Smooth muscle cell (in vitro differentiated cells): ENCODE measurements at regions not wholly inside any gene's neighbourhood (a gene's known extent, or its start where the extent isn't known, plus 50 kb on each side); places are given as distances from the start of the nearest gene placed in this dataset.

Experiments
- DNase-seq: peaks from one replicate; lab custom pipeline; 2025; ENCODE audit not compliant: unreplicated experiment; lab: John Stamatoyannopoulos, UW
- H2AFZ ChIP-seq: fragments of 200-600 bp; sonication (generic); 2 replicates; pipeline ENCODE4 v1.6.0; 2016; ENCODE audit warnings: antibody characterized with exemption, low read depth, mild to moderate bottlenecking
- H3F3A ChIP-seq: fragments of 200-600 bp; sonication (generic); 2 replicates; pipeline ENCODE4 v1.6.0; 2017; ENCODE audit warnings: antibody characterized with exemption, low read depth
- H3K27ac ChIP-seq: fragments of 200-600 bp; sonication (generic); 2 replicates; pipeline ENCODE4 v1.5.1; 2016; ENCODE audit warnings: low read depth, mild to moderate bottlenecking
- H3K27me3 ChIP-seq: fragments of 200-600 bp; sonication (generic); 2 replicates; pipeline ENCODE4 v1.6.1; 2016; ENCODE audit warnings: low read depth, mild to moderate bottlenecking
- H3K36me3 ChIP-seq: fragments of 200-600 bp; sonication (generic); 2 replicates; pipeline ENCODE4 v1.5.1; 2016; ENCODE audit warnings: low read depth
- H3K4me1 ChIP-seq: fragments of 200-600 bp; sonication (generic); 2 replicates; pipeline ENCODE4 v1.5.1; 2016; ENCODE audit warnings: low read depth
- H3K4me2 ChIP-seq: fragments of 200-600 bp; sonication (generic); 2 replicates; pipeline ENCODE4 v1.6.0; 2016; ENCODE audit warnings: mild to moderate bottlenecking
- H3K4me3 ChIP-seq: fragments of 200-600 bp; sonication (generic); 2 replicates; pipeline ENCODE4 v1.5.1; 2016; ENCODE audit warnings: mild to moderate bottlenecking
- H3K79me2 ChIP-seq: fragments of 200-600 bp; sonication (generic); 2 replicates; pipeline ENCODE4 v1.6.0; 2016; ENCODE audit warnings: low read depth, mild to moderate bottlenecking
- H3K9ac ChIP-seq: fragments of 200-600 bp; sonication (generic); 2 replicates; pipeline ENCODE4 v1.6.0; 2016; ENCODE audit warnings: low read depth
- H3K9me3 ChIP-seq: fragments of 200-600 bp; sonication (generic); replicated peaks from 2 replicates; pipeline ENCODE4 v1.5.1; 2016; ENCODE audit warnings: low read depth
- H4K20me1 ChIP-seq: fragments of 200-600 bp; sonication (generic); 2 replicates; pipeline ENCODE4 v1.6.0; 2016; ENCODE audit warnings: low read depth
- whole genome bisulfite sequencing: methylation state at CpG from one replicate; pipeline ENCODE4 v1.1.7; 2016; ENCODE audit warnings: low lambda C conversion rate; 5-methylcytosine and 5-hydroxymethylcytosine counted together
- TF ChIP-seq, protein P1 (sequence below): fragments of 200-600 bp; sonication (generic); IDR thresholded peaks from 2 replicates; pipeline ENCODE4 v1.5.1; 2017; ENCODE audit warnings: borderline replicate concordance, mild to moderate bottlenecking, antibody characterized with exemption; ENCODE audit not compliant: insufficient read depth, poor library complexity, severe bottlenecking

DNA sequence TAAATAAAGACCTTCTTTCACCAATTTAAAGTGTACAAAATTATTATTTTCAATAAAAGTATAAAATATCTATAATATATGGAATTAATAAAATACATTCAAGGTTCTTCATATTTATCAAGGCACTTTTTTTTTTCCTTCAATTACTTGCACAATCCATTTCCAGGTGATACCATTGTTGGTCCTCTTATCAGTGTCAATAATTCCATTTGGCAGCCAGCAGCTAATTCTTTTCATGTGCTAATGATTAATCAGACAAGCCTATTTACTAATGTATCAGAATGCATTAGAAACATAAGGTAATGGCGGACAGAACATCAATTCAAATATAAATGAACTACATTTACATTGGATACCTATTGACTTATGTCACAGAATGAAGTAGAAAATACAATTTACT, 622.2 kb downstream of the TOX3 start:
- WGBS: 91% methylated on average over 1 of the region's 1 CpG
- H3K4me2 ChIP-seq: no peak overlapping the region
- no peaks in the 10 kb centered on the region for H3K9me3 ChIP-seq
- TF ChIP-seq, protein P1, sequence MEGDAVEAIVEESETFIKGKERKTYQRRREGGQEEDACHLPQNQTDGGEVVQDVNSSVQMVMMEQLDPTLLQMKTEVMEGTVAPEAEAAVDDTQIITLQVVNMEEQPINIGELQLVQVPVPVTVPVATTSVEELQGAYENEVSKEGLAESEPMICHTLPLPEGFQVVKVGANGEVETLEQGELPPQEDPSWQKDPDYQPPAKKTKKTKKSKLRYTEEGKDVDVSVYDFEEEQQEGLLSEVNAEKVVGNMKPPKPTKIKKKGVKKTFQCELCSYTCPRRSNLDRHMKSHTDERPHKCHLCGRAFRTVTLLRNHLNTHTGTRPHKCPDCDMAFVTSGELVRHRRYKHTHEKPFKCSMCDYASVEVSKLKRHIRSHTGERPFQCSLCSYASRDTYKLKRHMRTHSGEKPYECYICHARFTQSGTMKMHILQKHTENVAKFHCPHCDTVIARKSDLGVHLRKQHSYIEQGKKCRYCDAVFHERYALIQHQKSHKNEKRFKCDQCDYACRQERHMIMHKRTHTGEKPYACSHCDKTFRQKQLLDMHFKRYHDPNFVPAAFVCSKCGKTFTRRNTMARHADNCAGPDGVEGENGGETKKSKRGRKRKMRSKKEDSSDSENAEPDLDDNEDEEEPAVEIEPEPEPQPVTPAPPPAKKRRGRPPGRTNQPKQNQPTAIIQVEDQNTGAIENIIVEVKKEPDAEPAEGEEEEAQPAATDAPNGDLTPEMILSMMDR: no peak
- no peaks in the 10 kb centered on the region for H3K79me2 ChIP-seq
- H3K27ac ChIP-seq: no peak overlapping the region
- H2AFZ ChIP-seq: no peak overlapping the region
- no peaks in the 10 kb centered on the region for H4K20me1 ChIP-seq
- peaks cover 10% of the 10 kb centered on the region for H3K27me3 ChIP-seq
- no peaks in the 10 kb centered on the region for H3K36me3 ChIP-seq
- no peak overlapping the region for H3K9ac ChIP-seq
- no peaks in the 10 kb centered on the region for H3K4me1 ChIP-seq
- no peaks in the 10 kb centered on the region for H3F3A ChIP-seq
- H3K4me3 ChIP-seq: no peak overlapping the region
- DNase-seq: no peak

DNA sequence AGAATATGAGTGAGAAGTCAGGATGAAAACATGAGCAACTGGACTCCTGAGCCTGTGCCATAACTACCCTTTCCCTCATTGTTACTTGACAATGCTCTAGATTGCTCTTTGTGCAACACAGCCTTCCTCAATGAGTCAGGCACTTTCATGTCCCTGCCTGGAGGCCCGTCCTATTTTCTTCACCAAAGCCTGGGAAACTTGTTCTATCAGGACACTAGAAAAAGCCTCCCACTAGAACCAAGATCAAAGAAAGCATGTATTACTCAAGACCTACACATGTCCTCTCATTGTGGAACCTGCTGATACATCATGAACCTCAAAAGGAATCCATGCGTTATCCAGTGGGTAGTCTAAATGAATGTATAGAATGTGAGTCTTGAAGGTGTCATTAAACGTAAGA, 624.5 kb downstream of the TOX3 start:
- H3K4me3 ChIP-seq: no peak overlapping the region
- H3K4me1 ChIP-seq: no peaks in the 10 kb centered on the region
- H3K9ac ChIP-seq: no peak overlapping the region
- no peak overlapping the region for H3K4me2 ChIP-seq
- no peak overlapping the region for H2AFZ ChIP-seq
- 73% methylated on average over 3 of the region's 3 CpGs for WGBS
- no peak overlapping the region for H3K27ac ChIP-seq
- TF ChIP-seq, protein P1: no peak
- H3F3A ChIP-seq: no peaks in the 10 kb centered on the region
- H3K27me3 ChIP-seq: peaks cover 10% of the 10 kb centered on the region
- H3K36me3 ChIP-seq: no peaks in the 10 kb centered on the region
- H3K79me2 ChIP-seq: no peaks in the 10 kb centered on the region
- H3K9me3 ChIP-seq: no peaks in the 10 kb centered on the region
- DNase-seq: no peak
- H4K20me1 ChIP-seq: no peaks in the 10 kb centered on the region

DNA sequence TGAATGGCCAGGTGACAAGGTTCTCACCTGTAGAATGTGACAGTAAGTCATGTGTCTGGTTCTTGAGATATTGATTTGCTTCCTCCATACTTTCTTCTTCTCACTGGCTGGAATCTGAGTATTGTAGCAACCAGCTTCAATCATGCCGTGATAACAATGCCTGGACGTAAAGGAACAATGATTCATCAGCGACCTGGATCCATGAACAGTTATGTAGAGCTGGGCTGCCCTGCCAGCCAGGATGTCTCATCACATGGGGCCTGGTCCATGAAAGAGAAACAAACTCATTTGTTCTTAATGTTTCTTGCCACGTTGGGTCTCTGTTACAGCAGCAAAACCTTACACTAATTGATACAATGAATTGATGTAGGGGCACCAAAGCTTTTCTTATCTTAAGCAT, 627.2 kb downstream of the TOX3 start:
- no peak overlapping the region for H3K4me3 ChIP-seq
- H3K27ac ChIP-seq: no peak overlapping the region
- no peaks in the 10 kb centered on the region for H3K4me1 ChIP-seq
- TF ChIP-seq, protein P1: no peak
- no peaks in the 10 kb centered on the region for H3F3A ChIP-seq
- no peak overlapping the region for H3K9ac ChIP-seq
- no peaks in the 10 kb centered on the region for H3K9me3 ChIP-seq
- H3K4me2 ChIP-seq: no peak overlapping the region
- no peak overlapping the region for H2AFZ ChIP-seq
- 86% methylated on average over 4 of the region's 4 CpGs for WGBS
- H3K27me3 ChIP-seq: peaks cover 5% of the 10 kb centered on the region
- no peak for DNase-seq
- H3K79me2 ChIP-seq: no peaks in the 10 kb centered on the region
- no peaks in the 10 kb centered on the region for H4K20me1 ChIP-seq
- no peaks in the 10 kb centered on the region for H3K36me3 ChIP-seq

DNA sequence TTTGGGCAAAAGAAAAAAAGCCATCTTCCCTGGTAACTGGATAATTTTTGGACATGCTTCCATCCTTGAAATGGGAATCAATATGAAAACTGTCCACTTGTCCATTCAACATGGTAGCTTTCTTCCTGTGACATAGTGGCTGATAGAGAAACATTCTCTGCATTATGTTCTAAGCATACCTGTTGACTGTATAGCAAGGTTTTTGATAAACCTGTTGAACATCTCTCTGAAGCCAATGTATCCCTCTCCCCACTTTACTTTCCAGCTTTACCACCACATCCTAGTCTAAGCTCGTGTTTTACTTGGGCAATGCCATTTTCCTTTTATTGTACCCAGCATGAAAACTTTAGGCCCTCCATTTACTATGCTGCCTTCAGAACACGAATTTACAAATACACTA, 630.1 kb downstream of the TOX3 start:
- TF ChIP-seq, protein P1: no peak
- Histone ChIP-seq H2AFZ (no peak overlapping the region), H3K36me3 (no peaks in the 10 kb centered on the region), H3K79me2 (no peaks in the 10 kb centered on the region), H3K9ac (no peak overlapping the region), H3K27me3 (no peaks in the 10 kb centered on the region), H3F3A (no peaks in the 10 kb centered on the region), H3K4me1 (no peaks in the 10 kb centered on the region), H4K20me1 (no peaks in the 10 kb centered on the region), H3K4me3 (no peak overlapping the region), H3K9me3 (no peaks in the 10 kb centered on the region), H3K27ac (no peak overlapping the region), H3K4me2 (no peak overlapping the region)
- 73% methylated on average over 2 of the region's 2 CpGs for WGBS
- no peak for DNase-seq
